Liver (tissue), 6 donors: ENCODE measurements at regions not wholly inside any gene's neighbourhood (a gene's known extent, or its start where the extent isn't known, plus 50 kb on each side); places are given as distances from the start of the nearest gene placed in this dataset.
"Not testable (repeated sequence)": the region's sequence is repeated elsewhere in the genome, so short reads cannot be mapped to it uniquely, and the experiment has no call there.

Experiments
- DNase-seq: peaks from one replicate; pipeline ENCODE4 v3.0.0-alpha.2; 2017; ENCODE audit warnings: low spot score
- H3K27ac ChIP-seq, 2 donors: one replicate each; pipeline ENCODE4 v1.7.0; 2013; ENCODE audit warnings: inconsistent platforms in 2 of 2, low read length in 2 of 2, control low read depth in 1 of 2, low read depth in 1 of 2, mild to moderate bottlenecking in 1 of 2
- H3K27me3 ChIP-seq, 4 donors: one replicate each; pipeline versions ENCODE4 v1.6.1 to v1.7.0; 2013; ENCODE audit warnings: low read length in 3 of 4, inconsistent platforms in 1 of 4, mild to moderate bottlenecking in 1 of 4, moderate library complexity in 1 of 4; ENCODE audit not compliant: control insufficient read depth in 4 of 4, insufficient read depth in 4 of 4
- H3K36me3 ChIP-seq, 4 donors: one replicate each; pipeline versions ENCODE4 v1.6.1 to v1.7.0; 2013; ENCODE audit warnings: low read length in 3 of 4, mild to moderate bottlenecking in 3 of 4, low read depth in 1 of 4, moderate library complexity in 1 of 4; ENCODE audit not compliant: control insufficient read depth in 4 of 4, insufficient read depth in 3 of 4
- H3K4me1 ChIP-seq, 4 donors: one replicate each; pipeline versions ENCODE4 v1.6.1 to v1.7.0; 2013; ENCODE audit warnings: low read length in 3 of 4, mild to moderate bottlenecking in 3 of 4, moderate library complexity in 1 of 4; ENCODE audit not compliant: control insufficient read depth in 4 of 4, insufficient read depth in 4 of 4
- H3K4me3 ChIP-seq, 3 donors: one replicate each; pipeline versions ENCODE4 v1.6.1 to v1.7.0; 2013; ENCODE audit warnings: low read length in 3 of 3, control low read depth in 1 of 3, low read depth in 1 of 3, mild to moderate bottlenecking in 1 of 3
- H3K9ac ChIP-seq, 2 donors: one replicate each; pipeline ENCODE4 v1.7.0; 2013; ENCODE audit warnings: low read length in 2 of 2, mild to moderate bottlenecking in 2 of 2, moderate library complexity in 2 of 2, control low read depth in 1 of 2, low read depth in 1 of 2
- H3K9me3 ChIP-seq, 4 donors: one replicate each; pipeline versions ENCODE4 v1.6.1 to v1.7.0; 2013; ENCODE audit warnings: low read length in 3 of 4; ENCODE audit not compliant: control insufficient read depth in 4 of 4
- WGBS: extraction: QIAGEN DNeasy Blood & Tissue Kit; methylation state at CpG from one replicate; pipeline ENCODE4 v1.1.7; 2013; 5-methylcytosine and 5-hydroxymethylcytosine counted together
- donor health status: healthy.
- donor health status: healthy.
- donor health status: healthy.

GRCh38 chr2:89856305-89856704 is 1164.8 kb downstream of the RPIA start:
- H3K9me3 ChIP-seq, DNase-seq, H3K36me3 ChIP-seq, H3K4me3 ChIP-seq, H3K27me3 ChIP-seq, H3K27ac ChIP-seq, H3K9ac ChIP-seq, H3K4me1 ChIP-seq: not testable (repeated sequence)
- WGBS: 0% methylated on average over 1 of the region's 7 CpGs

DNA sequence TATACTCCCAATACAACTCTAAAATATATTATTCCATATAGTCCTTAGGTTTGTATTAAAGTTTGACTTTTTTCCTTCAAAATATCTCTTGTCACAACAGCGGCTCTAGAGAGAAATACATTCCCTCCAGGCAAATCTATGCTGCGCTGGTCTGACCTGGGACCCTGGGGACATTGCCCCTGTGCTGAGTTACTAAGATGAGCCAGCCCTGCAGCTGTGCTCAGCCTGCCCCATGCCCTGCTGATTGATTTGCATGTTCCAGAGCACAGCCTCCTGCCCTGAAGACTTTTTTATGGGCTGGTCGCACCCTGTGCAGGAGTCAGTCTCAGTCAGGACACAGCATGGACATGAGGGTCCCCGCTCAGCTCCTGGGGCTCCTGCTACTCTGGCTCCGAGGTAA is 1170.7 kb downstream of the RPIA start:
- H3K4me1 ChIP-seq, H3K9me3 ChIP-seq, H3K9ac ChIP-seq, H3K27me3 ChIP-seq, DNase-seq, H3K36me3 ChIP-seq, H3K4me3 ChIP-seq, H3K27ac ChIP-seq: not testable (repeated sequence)
- WGBS: no CpG with 5 or more reads among the region's 5 CpGs

GRCh38 chr2:89863209-89863608 is 1171.7 kb downstream of the RPIA start:
- not testable (repeated sequence) for H3K9ac ChIP-seq, H3K27ac ChIP-seq, DNase-seq, H3K4me1 ChIP-seq, H3K4me3 ChIP-seq, H3K36me3 ChIP-seq, H3K9me3 ChIP-seq, H3K27me3 ChIP-seq
- no CpG with 5 or more reads among the region's 6 CpGs for whole genome bisulfite sequencing

- not testable (repeated sequence) for H3K4me3 ChIP-seq
- 4% methylated on average over 1 of the region's 9 CpGs for WGBS
These were observed 1183.5 kb downstream of the RPIA start for GRCh38 chr2:89874810-89875595.

GRCh38 chr2:89876445-89876844 is 1185.0 kb downstream of the RPIA start:
- not testable (repeated sequence) for H3K27me3 ChIP-seq, H3K9me3 ChIP-seq, H3K27ac ChIP-seq, H3K36me3 ChIP-seq, DNase-seq, H3K9ac ChIP-seq, H3K4me1 ChIP-seq, H3K4me3 ChIP-seq
- no CpG with 5 or more reads among the region's 1 CpG for WGBS

More at GRCh38 chr2:89874810-89875595, 1183.5 kb downstream of the RPIA start:
- H3K9me3 ChIP-seq, H3K9ac ChIP-seq, DNase-seq, H3K27ac ChIP-seq, H3K27me3 ChIP-seq, H3K4me1 ChIP-seq, H3K36me3 ChIP-seq: not testable (repeated sequence)

- not testable (repeated sequence) for H3K4me3 ChIP-seq, H3K4me1 ChIP-seq, H3K27me3 ChIP-seq, H3K36me3 ChIP-seq, DNase-seq, H3K27ac ChIP-seq, H3K9ac ChIP-seq, H3K9me3 ChIP-seq
- 78% methylated on average over 5 of the region's 6 CpGs for WGBS
These were observed 1185.4 kb downstream of the RPIA start for GRCh38 chr2:89876878-89877277.

- not testable (repeated sequence) for H3K4me3 ChIP-seq, H3K27ac ChIP-seq, H3K27me3 ChIP-seq, H3K36me3 ChIP-seq, H3K4me1 ChIP-seq, H3K9me3 ChIP-seq, H3K9ac ChIP-seq, DNase-seq
- 35% methylated on average over 1 of the region's 1 CpG for WGBS
These were observed 1191.4 kb downstream of the RPIA start for GRCh38 chr2:89882880-89883279.

DNA sequence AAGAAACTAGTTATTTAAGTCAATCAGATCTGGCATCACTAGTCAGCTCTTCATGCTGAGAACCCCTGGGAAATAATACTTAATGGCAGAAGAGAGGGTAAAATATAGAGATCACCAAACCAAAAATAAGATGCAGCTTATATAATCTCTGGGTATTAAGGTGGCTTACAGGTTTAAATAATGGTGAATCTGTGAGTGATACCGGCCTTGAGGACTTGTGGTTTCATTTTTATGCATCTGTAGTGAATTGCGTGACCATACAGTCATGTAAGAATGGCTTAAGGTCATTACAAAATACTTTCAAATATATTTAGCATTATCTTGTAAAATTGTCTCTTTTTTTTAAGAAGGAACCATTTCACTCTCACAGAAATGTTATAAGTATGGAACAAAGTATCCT is 1192.2 kb downstream of the RPIA start:
- H3K9ac ChIP-seq, H3K9me3 ChIP-seq, DNase-seq, H3K36me3 ChIP-seq, H3K27me3 ChIP-seq, H3K4me3 ChIP-seq, H3K27ac ChIP-seq, H3K4me1 ChIP-seq: not testable (repeated sequence)
- WGBS: 47% methylated on average over 1 of the region's 2 CpGs

DNA sequence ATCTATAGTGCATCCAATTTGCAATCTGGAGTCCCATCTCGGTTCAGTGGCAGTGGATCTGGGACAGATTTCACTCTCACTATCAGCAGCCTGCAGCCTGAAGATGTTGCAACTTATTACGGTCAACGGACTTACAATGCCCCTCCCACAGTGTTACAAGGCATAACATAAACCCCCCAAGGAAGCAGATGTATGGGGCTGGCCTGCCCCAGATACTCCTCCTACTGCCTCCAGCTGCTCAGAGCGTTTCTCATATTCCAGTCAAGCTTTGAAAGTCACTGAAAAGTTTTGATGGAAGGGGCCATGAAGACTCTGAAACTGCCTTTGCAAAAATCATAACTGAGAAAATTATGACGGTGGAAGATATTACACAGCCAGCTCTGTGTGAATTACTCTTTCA is 1193.6 kb downstream of the RPIA start:
- not testable (repeated sequence) for H3K4me3 ChIP-seq, H3K4me1 ChIP-seq, H3K36me3 ChIP-seq, H3K27ac ChIP-seq, H3K9me3 ChIP-seq, H3K9ac ChIP-seq, H3K27me3 ChIP-seq, DNase-seq
- WGBS: 33% methylated on average over 1 of the region's 5 CpGs
